Skeletal muscle tissue (tissue), 3 donors: ENCODE measurements at regions not wholly inside any gene's neighbourhood (a gene's known extent, or its start where the extent isn't known, plus 50 kb on each side); places are given as distances from the start of the nearest gene placed in this dataset.

Source experiments
- H3K27ac ChIP-seq: one replicate; pipeline ENCODE4 v1.7.0; 2013; ENCODE audit warnings: mild to moderate bottlenecking, low read depth, low read length, inconsistent platforms
- H3K27me3 ChIP-seq, 3 donors: one replicate each; pipeline ENCODE4 v1.7.0; 2013; ENCODE audit warnings: low read length in 3 of 3; ENCODE audit not compliant: control insufficient read depth in 3 of 3, insufficient read depth in 3 of 3
- H3K36me3 ChIP-seq, 3 donors: one replicate each; pipeline ENCODE4 v1.7.0; 2013; ENCODE audit warnings: low read length in 3 of 3; ENCODE audit not compliant: control insufficient read depth in 3 of 3, insufficient read depth in 3 of 3
- H3K4me1 ChIP-seq, 3 donors: one replicate each; pipeline ENCODE4 v1.7.0; 2013; ENCODE audit warnings: low read length in 3 of 3, mild to moderate bottlenecking in 3 of 3; ENCODE audit not compliant: control insufficient read depth in 3 of 3, insufficient read depth in 3 of 3
- H3K4me3 ChIP-seq, 3 donors: one replicate each; pipeline ENCODE4 v1.7.0; 2013; ENCODE audit warnings: low read length in 3 of 3
- H3K9ac ChIP-seq, 3 donors: one replicate each; pipeline ENCODE4 v1.7.0; 2013; ENCODE audit warnings: low read length in 3 of 3, mild to moderate bottlenecking in 3 of 3, moderate library complexity in 2 of 3, low read depth in 1 of 3
- H3K9me3 ChIP-seq, 3 donors: one replicate each; pipeline ENCODE4 v1.7.0; 2013; ENCODE audit warnings: low read length in 3 of 3; ENCODE audit not compliant: control insufficient read depth in 3 of 3
- donor health status: Osteomylitis.

GRCh38 chr11:10619131-10619680, 50.7 kb upstream of the LYVE1 start:
- Histone ChIP-seq H3K27me3 (no peaks in the 10 kb centered on the region), H3K9ac (no peak overlapping the region), H3K9me3 (no peaks in the 10 kb centered on the region), H3K4me1 (peaks cover 3 to 9% (median 6%) of the 10 kb centered on the region in 3 donors), H3K27ac (no peak overlapping the region), H3K36me3 (no peaks in the 10 kb centered on the region), H3K4me3 (no peak overlapping the region)

GRCh38 chr11:10618490-10618889, 50.0 kb upstream of the LYVE1 start:
- Histone ChIP-seq H3K27ac (no peak overlapping the region), H3K36me3 (no peaks in the 10 kb centered on the region), H3K4me1 (peaks cover 0 to 2% (median 0%) of the 10 kb centered on the region in 3 donors), H3K9me3 (no peaks in the 10 kb centered on the region), H3K4me3 (no peak overlapping the region), H3K9ac (no peak overlapping the region), H3K27me3 (no peaks in the 10 kb centered on the region)
